ENCODE measurements at regions not wholly inside any gene's neighbourhood (a gene's known extent, or its start where the extent isn't known, plus 50 kb on each side); places are given as distances from the start of the nearest gene placed in this dataset.

GRCh38 chr3:13266005-13266404, 154.1 kb downstream of the NUP210 start:
- DNase-seq = no peak

- DNase-seq = no peak
Observed at GRCh38 chr3:13265507-13265906, 154.6 kb downstream of the NUP210 start.

- no peak for DNase-seq
Observed at GRCh38 chr3:13265016-13265415, 155.1 kb downstream of the NUP210 start.

GRCh38 chr3:13264468-13264795, 155.7 kb downstream of the NUP210 start:
- no peak for DNase-seq

- no peak for DNase-seq
Observed at GRCh38 chr3:13263770-13264467, 156.2 kb downstream of the NUP210 start.

- peak; percentile 6 for DNase-seq
Observed at GRCh38 chr3:13262493-13263211, 157.5 kb downstream of the NUP210 start.

- no peak for DNase-seq
Observed at GRCh38 chr3:13261892-13262291, 158.2 kb downstream of the NUP210 start.

GRCh38 chr3:13261104-13261830, 158.9 kb downstream of the NUP210 start:
- DNase-seq = no peak

GRCh38 chr3:13260259-13261103, 159.6 kb downstream of the NUP210 start:
- no peak for DNase-seq

- no peak for DNase-seq
Observed at GRCh38 chr3:13259831-13260230, 160.3 kb downstream of the NUP210 start.

- no peak for DNase-seq
Observed at GRCh38 chr3:13258986-13259514, 161.1 kb downstream of the NUP210 start.

GRCh38 chr3:13258280-13258679, 161.8 kb downstream of the NUP210 start:
- DNase-seq = no peak

GRCh38 chr3:13257666-13258065, 162.5 kb downstream of the NUP210 start:
- no peak for DNase-seq

GRCh38 chr3:13256845-13257244, 163.3 kb downstream of the NUP210 start:
- no peak for DNase-seq

GRCh38 chr3:13254028-13254951, 165.8 kb downstream of the NUP210 start:
- no peak for DNase-seq

- DNase-seq = no peak
Observed at GRCh38 chr3:13253208-13253937, 166.7 kb downstream of the NUP210 start.

- no peak for DNase-seq
Observed at GRCh38 chr3:13252207-13252606, 167.9 kb downstream of the NUP210 start.

- no peak for DNase-seq
Observed at GRCh38 chr3:13251166-13251903, 168.8 kb downstream of the NUP210 start.

GRCh38 chr3:13249664-13250390, 170.3 kb downstream of the NUP210 start:
- DNase-seq = no peak
